ENCODE measurements at regions not wholly inside any gene's neighbourhood (a gene's known extent, or its start where the extent isn't known, plus 50 kb on each side); places are given as distances from the start of the nearest gene placed in this dataset.

DNA sequence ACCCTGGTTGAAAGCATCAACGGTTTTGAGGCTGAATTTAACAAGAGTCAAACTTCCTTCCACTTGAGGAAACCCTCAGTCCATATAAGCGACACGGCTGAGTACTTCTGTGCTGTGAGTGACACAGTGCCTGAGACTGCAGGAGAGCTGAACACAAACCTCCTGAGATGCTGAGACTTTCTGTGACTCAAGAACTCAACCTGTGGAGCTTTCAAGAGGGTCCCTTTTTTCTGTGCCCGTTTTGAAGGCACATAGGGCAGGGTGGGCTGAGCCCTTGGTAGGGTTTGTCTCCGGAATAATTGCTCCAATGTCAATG lies 305.3 kb upstream of the OR4E1 start:
- TF ChIP-seq TCF12 (IDR thresholded peaks at IDR 0.05; ENCODE audit: low read depth, low read length) (no peak), YY1 (IDR thresholded peaks at IDR 0.05; ENCODE audit: low read depth, low read length) (no peak), KDM5A (IDR thresholded peaks at IDR 0.05; ENCODE audit: low read length) (no peak), JUN (IDR thresholded peaks at IDR 0.05; ENCODE audit: low read depth, low read length) (no peak), CREB1 (IDR thresholded peaks at IDR 0.05) (no peak), EP300 (IDR thresholded peaks at IDR 0.05; ENCODE audit: borderline replicate concordance in 1 of 2, low read depth in 2 of 2, low read length in 2 of 2) (no peak), POLR2A (IDR thresholded peaks at IDR 0.05; ENCODE audit: control extremely low read depth in 1 of 2, low read depth in 2 of 2, low read length in 2 of 2) (no peak), GTF2F1 (IDR thresholded peaks at IDR 0.05; ENCODE audit: borderline replicate concordance, low read depth, low read length) (no peak), EZH2 (IDR thresholded peaks at IDR 0.05; ENCODE audit: low read depth, low read length, severe bottlenecking) (no peak), RAD21 (IDR thresholded peaks at IDR 0.05 in 1 of 2, conservative IDR thresholded peaks at IDR 0.05 in 1 of 2; ENCODE audit: low read depth in 2 of 2, low read length in 2 of 2) (no peak), CEBPB (IDR thresholded peaks at IDR 0.05; ENCODE audit: low read depth, low read length) (no peak), PHF8 (conservative IDR thresholded peaks at IDR 0.05; ENCODE audit: low read depth, low read length) (no peak)
- TF ChIP-seq, protein P1, sequence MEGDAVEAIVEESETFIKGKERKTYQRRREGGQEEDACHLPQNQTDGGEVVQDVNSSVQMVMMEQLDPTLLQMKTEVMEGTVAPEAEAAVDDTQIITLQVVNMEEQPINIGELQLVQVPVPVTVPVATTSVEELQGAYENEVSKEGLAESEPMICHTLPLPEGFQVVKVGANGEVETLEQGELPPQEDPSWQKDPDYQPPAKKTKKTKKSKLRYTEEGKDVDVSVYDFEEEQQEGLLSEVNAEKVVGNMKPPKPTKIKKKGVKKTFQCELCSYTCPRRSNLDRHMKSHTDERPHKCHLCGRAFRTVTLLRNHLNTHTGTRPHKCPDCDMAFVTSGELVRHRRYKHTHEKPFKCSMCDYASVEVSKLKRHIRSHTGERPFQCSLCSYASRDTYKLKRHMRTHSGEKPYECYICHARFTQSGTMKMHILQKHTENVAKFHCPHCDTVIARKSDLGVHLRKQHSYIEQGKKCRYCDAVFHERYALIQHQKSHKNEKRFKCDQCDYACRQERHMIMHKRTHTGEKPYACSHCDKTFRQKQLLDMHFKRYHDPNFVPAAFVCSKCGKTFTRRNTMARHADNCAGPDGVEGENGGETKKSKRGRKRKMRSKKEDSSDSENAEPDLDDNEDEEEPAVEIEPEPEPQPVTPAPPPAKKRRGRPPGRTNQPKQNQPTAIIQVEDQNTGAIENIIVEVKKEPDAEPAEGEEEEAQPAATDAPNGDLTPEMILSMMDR (IDR thresholded peaks at IDR 0.05; ENCODE audit: control extremely low read depth in 1 of 3, insufficient read depth in 1 of 3, low read depth in 1 of 3, low read length in 3 of 3): no peak
- TF ChIP-seq, protein P2, sequence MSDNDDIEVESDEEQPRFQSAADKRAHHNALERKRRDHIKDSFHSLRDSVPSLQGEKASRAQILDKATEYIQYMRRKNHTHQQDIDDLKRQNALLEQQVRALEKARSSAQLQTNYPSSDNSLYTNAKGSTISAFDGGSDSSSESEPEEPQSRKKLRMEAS (IDR thresholded peaks at IDR 0.05): no peak
